Activated gamma-delta T cell (primary cell): ENCODE measurements at regions not wholly inside any gene's neighbourhood (a gene's known extent, or its start where the extent isn't known, plus 50 kb on each side); places are given as distances from the start of the nearest gene placed in this dataset.
"Not testable (repeated sequence)": the region's sequence is repeated elsewhere in the genome, so short reads cannot be mapped to it uniquely, and the experiment has no call there.

Experiments used
- DNase-seq: peaks from one replicate; lab custom pipeline; 2025; lab: John Stamatoyannopoulos, UW

DNA sequence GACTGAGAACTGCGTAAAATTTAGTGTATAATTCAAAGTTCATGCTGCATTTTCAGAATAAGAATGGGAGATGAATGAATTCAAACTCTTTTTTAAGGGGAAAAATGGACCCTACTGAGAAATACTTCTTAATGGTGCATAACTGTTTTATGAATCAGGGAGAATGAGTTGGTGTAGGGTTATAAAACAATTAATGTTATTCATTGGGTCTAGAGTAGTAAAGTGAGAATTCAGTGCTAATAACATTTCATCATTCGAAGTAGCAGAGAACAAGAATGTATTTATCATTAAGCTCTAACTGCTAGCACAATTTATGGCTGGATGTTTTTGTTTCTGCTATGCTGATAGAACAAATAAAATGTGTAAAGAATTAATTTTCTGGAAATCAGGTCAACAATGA is 310.2 kb downstream of the SLITRK5 start:
- no peak for DNase-seq

DNA sequence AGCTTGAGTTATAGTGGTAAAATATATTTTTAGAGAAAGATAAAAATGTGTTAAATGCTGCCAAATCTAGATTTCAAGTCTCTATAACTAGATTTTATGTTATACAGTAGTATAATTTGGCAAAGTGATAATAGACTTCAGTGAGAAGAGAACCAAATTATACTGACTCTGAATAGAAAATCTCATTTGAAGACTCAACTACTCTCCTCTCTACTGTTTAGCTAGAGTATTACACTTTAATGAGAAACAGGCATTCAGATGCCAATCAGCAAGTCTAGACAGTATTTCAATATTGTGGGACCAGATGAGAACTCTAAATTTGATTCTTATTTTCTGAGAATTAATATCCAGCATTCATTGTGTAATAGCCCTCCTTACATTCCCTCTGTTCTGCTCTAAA is 311.2 kb downstream of the SLITRK5 start:
- no peak for DNase-seq

DNA sequence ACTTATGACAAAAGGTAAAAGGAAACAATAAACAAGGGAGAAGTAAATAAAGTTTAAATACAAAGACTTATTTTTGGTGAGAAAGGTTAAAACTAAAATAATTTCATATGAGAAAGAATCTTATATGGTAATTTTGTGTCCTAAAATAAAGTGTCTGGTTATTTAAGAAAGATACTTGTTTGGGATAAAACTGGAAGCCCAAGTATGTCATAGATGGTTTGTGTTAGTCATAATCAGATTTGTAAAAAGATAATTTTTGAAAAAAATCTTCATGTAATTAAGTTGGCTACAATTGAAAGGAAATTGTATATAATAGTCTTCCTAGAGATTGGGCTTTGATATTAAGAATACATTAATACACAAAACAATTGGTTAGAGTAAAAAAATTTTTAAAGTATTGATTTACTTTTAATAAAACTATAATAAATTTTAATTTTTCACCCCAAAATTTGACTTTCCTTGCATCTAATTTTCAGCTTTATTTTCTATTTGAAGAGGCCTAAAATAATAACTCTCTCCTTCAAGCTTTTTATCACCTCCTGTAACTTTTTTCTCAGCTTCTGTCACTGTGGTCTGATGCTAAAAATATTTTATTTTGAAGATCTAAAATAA is 315.6 kb downstream of the SLITRK5 start:
- DNase-seq, result no peak

DNA sequence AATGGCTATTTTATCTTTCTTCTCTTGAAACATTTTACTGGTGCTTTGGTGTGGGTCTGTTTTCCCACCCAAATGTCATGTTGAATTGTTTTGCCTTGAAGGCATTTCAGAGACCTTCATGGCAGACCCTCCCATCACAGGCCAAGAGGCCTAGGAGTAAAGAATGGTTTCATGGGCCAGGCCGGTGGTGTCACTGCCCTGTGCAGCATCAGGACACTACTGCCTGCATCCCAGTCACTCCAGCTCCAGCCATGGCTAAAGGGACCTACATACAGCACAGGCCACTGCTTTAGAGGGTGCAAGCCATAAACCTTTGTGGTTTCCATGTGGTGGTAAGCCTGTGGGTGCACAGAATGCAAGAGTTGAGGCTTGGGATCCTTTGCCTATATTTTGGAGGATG is 326.9 kb downstream of the SLITRK5 start:
- no peak for DNase-seq

DNA sequence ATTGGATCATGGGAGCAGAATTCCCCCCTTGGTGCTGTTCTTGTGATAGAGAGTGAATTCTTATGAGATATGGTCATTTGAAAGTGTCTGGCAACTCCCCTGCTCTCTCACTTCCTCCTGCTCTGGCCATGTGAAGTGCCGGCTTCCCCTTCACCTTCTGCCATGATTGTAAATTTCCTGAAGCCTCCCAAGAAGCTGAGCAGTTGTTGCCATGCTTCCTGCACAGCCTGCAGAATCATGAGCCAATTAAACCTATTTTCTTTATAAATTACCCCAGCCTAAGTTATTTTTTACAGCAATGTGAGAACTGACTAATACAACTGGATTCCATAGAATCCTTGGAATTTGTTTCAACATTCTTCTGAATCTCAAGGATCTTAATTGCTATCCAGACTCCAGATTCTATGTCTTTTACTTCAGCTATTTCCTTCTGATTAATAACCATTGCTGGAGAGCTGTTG is 328.1 kb downstream of the SLITRK5 start:
- DNase-seq, result no peak

DNA sequence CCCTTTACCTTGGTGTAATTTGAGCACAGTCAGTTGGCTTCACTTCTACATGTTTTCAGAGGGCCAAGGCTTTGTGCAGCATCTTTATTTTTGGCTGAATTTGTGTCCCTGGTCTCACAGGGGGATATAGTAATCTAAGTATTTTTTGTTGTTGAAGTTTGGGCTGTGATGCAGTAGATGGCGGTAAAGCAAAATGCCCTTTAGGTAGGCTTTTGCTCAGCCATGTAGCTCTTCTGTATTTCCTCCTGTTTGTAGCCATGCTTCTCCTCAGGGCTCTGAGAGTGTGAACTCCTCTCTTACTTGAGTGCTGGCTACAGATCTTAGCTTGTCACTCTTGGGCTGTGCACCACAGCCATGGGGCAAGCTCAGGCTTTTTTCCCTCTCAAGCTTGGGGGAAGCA is 328.6 kb downstream of the SLITRK5 start:
- DNase-seq, result no peak

DNA sequence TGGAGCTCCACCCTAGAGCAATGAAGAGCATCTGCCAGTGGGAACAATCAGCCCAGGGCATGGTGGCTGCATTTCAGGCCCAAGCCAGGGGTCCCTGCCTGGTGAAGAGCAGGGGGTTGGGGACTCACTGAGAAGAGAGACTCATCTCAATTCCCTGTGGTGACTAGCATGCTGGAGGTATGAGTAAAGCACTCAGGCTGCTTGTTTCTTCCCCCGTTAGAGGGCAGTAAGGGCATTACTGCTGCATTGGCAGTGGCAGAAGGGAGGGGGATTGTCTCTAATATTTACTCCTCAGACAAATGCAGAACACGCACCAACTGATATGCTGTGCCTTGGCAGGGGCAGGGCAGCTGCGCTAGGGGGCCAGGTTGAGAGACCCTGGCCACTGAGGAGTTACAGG is 329.1 kb downstream of the SLITRK5 start:
- DNase-seq, result no peak

DNA sequence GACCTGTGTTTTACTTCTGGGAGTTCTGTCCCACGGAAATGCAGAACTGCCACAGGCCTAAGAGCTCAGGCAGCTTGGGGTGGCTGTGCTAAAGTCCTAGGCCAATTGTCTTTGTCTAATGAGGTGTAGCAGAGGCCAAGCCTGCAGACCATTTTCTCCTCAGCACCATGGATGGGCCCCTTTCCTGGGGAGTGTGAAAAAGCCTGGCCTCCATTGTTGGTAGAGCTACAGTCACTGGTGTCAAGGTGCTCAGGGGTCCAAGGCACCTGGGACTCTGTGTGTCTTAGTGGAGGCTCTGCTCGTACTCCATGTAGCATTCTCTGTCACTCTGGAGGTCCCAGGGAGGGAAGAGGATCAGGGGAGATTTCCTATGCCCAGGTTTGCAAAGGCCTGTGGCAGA is 329.6 kb downstream of the SLITRK5 start:
- DNase-seq, result no peak

DNA sequence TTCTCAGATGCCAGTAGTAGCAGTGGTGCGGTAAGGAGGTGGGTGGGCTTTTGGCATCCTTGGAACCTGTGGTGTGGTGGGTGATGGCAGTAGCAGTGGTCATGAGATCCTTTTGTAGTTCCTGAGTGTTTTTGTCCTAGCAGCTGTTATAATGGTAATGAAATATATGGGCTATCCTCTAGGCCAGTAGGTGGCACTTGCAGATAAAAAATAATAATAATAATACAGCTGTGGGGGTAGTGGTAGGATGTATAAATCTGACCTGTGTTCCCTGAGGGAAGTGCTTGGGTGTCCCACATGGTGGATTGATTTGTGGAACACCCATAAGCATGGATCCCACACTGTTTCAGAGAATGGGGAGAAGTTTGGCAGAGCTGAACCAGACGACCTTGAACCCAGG is 334.0 kb downstream of the SLITRK5 start:
- DNase-seq, result no peak

DNA sequence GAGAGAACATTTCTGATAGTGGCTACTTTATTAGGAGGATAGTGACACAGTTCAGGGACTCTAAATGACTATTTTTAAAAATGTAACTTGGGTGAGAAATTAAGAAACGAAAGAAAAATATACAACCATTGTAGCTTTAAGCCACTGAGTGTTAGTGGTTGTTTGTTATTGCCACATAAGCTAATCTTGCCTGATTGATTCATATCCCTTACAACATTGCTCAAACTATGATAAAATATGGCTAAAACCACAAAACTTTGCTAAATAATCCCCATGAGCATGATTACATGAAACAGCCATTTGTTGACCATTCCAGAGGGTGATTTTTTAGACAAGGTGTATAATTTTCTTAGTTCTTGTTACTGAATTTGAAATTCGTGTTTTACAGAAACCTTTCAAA is 343.4 kb downstream of the SLITRK5 start:
- DNase-seq, result no peak

DNA sequence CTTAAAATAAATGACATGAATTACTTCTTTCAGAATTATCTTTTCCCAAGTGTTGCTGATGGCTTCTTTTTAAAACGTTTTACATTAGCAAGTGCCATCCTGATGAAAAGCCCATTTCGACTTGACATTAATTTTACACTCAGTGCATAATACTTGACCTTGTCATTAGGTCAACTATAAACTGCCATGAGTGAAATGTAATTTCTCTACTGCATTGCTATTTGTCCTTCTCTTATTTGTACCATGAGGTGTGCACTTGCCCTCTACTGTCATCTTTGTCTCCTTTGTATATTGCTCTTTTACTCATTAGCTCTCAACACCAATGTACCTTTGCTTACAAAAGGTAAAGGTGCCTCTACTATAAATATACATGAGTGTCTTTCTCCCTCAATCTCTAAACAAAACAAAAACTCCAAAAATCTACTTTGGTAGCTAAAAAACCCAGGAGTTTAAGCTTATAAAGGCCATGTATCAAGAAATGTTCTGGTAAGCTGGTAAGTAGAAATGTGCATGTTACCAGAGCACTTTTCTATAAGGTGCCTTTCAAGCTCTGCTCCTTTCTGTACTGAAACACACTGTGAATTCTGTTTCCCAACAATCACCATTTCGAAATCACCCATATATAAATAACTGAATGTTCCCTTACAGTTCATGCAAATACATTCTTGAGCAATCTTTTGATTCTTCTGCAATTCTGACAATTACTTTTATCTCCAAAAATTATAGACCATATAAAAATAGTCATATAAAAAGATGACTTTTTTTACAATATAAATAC is 351.4 kb downstream of the SLITRK5 start:
- no peak for DNase-seq

DNA sequence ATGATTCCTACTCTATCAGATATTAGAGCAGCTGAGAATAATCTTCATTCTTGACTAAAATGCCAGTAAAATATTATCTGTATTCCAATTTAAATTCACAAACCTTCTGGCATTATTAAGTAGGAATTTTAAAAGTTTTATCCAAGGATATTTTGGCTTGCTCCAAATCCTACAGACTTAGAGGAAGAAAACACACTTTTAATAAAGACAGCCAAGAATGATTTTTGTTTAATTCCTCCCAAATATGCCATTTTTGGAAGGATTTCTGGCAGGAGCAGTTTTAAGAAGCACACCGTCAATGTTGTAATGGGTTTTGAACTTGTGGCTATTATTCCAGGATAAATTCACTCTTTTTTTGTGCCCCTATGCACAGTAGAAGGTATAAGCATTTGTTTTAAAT is 355.1 kb downstream of the SLITRK5 start:
- no peak for DNase-seq

DNA sequence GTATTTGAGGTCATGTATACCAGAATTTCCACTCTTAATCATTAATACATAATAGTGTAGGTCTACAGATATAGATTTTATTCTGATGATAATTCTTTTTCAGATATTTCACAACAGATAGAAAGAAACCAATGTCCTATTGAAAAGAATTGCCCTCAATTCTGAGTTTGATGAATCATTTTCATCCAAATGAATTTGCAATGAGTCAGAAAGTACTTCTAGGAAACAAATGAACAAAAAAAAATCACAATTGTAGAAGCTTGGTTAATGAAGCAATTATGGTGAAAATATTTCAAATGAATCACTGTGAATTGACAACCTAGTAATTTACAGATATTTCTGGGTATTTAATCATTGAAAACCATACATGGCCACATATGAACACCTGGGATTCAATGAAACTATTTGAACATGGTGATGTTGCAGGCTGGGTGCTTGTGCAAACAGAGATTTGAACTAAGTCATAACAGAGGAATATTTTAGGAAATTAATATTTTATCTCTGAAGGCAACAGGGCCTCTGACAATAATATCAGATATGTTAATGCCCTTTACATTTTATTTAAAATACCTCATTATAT is 360.9 kb downstream of the SLITRK5 start:
- no peak for DNase-seq

DNA sequence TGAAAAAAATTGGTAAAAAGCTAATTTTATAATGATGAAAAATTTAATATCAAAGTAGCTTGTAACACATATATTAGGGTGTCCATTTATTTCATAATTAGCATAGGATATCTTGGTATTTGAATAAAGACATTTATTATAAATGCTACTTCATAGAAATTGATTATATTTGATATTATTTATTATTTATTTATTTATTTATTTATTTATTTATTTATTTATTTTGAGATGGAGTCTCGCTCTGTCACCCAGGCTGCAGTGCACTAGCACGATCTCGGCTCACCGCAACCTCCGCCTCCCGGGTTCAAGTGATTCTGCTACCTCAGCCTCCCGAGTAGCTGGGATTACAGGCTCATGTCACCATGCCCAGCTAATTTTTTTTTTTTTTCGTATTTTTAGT is 365.0 kb downstream of the SLITRK5 start:
- DNase-seq, result not testable (repeated sequence)

DNA sequence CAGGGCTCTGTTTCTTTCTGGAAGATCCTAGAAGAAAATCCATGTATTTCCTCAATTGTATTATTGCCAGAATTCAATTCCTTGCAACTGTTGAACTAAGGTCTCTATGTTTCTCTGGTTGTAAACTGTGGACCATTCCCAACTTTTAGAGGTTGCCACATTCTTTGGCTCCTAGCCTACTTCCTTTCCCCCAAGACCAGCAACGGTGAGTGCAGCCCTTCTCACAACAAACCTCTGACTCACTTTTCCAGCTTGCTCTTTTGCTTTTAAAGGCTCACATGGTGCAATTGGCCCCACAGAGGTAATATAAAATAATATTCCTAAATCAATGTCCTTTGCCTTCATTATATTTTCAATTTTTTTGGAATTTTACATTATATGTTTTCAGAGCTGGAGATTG is 371.3 kb downstream of the SLITRK5 start:
- DNase-seq, result no peak

DNA sequence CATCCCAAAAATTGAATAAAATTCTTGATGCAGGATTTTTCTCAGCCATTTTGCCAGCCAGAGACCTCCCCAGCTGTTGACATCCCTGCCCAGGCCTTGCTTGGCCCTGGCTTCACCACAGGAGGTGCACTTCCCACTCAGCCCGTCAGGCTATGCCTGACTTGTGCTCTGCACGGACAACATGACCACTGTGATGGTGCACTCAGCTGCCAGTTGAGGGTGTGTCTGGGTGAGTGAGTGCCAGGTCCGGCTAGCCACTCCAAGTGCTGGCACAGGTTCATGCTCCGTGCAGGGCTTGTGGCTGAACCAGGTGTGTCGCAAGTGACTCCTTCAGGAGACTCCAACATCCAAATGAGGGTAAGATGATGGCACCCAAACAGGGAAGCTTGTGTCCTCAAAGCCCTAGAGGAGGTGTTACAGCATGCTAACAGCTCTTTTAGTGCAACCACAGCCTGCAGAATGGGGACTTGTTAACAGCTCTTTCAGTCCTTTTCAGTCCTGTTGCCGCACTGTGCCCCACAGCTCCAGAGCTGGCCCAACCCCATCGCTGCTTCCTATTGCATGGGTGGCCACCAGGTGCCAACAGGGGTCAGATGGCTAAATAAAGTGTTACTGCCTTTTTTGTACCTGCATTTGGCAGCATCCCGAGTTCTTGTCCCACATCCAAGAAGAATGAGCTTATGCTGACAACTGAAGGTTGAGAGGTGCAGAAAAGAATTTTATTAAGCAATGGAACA is 380.7 kb downstream of the SLITRK5 start:
- no peak for DNase-seq

DNA sequence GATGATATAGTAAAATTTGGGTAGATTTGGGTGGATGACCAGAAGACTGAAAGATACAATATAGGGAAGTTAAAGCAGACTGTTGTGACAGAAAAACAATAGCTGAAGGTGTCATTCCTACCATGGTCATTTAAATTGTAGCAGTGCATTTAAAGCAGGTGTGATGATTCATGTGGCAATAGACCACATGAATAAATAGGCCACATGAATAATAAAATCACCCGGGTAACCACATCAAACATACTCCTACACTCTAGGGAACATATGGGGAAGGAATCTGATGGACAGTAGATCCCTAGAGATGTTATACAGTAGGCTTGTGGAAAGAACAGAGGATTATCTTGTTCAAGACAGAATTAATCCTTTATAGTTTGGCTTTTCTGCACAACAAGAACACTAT is 392.6 kb downstream of the SLITRK5 start:
- DNase-seq, result no peak

DNA sequence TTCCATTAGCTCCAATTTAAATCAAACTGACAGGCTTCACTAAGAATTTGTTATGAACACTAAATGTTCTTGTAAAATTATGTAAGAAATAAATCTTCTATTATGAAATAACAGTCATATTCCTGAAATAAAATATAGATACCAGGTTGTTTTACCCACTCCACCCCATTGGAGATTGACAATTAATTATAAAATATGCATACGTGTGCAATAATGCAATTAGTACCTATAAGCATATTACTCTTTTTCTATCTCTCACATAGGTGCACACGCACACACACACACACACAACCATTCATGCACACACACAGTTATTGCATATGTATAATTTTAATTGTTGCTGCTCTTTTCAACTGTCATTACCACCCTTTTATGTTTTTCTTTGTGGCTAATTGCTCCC is 395.7 kb downstream of the SLITRK5 start:
- no peak for DNase-seq

DNA sequence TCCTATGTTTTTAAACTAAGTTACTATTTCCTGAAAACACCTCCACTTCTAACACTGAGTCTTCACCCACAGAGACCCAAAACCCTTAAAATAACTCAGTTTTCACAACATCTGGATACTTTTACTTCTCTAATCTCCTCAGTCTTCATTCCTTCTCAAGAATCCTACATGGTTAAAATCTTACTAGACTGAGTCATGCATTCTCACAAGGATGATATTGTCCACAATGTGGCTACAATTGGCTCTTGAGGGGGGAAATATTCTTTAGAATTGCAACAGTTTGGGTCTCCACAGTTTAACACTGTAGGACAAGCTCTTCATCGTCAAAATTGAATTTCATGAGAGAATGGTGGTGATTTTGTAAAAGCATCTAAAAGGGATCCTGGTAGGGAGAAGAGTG is 397.1 kb downstream of the SLITRK5 start:
- no peak for DNase-seq

DNA sequence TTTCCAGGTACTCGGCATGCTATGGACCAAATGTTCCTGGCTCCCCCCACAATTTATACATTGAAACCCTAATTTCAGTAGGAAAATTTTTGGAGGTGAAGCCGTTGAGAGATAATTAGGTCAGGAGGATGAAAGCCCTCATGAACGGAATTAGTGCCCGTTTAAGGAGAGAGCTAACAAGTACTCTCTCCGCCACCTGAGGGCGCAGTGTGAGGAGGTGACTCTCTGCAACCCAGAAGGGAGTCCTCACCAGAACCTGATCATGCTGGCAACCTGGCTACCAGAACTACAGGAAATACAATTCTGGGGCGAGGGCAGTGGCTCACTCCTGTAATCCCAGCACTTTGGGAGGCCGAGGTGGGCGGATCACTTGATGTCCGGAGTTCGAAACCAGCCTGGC is 397.8 kb downstream of the SLITRK5 start:
- no peak for DNase-seq

DNA sequence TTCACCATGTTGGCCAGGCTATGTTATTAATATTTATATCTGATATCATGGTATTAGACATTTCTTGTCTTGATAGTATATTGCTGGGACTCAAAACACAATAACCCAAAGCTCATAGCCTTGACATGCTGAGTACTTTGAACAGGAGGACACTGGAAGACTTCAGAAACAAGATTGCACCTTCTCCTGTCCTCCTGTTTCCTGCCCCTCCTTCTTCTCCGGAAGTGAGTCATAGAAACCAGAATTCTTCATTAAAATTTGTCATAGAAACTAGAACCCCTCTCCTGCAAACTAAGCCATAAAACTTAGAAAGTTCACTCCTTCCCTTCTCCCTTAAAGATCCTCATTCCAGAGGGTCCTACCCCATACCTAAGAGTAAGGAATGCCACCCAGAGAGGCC is 400.2 kb downstream of the SLITRK5 start:
- DNase-seq, result no peak

DNA sequence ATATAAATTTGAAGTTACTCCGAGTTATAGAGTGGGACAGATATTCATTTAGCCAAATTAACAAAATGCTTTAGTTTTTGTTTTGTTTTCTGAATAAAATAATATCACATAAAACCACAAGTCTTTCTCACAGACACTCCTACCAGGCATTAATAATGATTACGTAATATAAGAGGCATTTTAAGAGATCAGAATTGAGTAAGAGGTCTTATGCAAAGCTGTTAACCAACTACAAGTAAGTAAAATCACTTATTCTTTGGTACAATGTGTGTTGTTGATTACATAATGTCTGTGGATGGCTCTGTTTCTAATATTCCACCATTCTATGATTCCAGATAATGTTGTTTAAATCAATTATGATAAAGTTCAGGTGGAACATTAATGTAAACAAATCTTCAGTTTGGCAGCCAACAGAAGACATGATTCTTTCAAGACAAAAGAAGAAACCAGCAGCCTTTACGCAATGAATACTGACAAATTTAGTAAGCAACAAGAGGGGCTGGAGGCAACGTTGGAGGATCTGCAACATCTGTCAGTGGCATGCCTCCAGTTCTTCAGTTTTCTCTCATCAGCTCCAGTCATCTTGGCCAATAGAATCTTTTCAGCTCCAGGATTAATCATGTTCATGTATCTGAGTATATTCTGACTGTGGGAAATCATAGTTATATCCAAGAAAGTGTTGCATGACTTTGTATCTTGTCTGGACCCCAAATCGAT is 403.8 kb downstream of the SLITRK5 start:
- no peak for DNase-seq
